Astrocyte (in vitro differentiated cells and primary cell): ENCODE measurements at regions not wholly inside any gene's neighbourhood (a gene's known extent, or its start where the extent isn't known, plus 50 kb on each side); places are given as distances from the start of the nearest gene placed in this dataset.

ENCODE experiments used
- DNase-seq: peaks from one replicate; pipeline ENCODE4 v3.0.0-alpha.2; 2010; ENCODE audit warnings: low read depth
- FAIRE-seq: peaks from 2 replicates; lab custom pipeline; 2011; peaks lifted over from hg19 to GRCh38; lab: Jason Lieb, UNC
- H2AFZ ChIP-seq: 2 replicates; pipeline ENCODE4 v1.6.0; 2012; ENCODE audit warnings: low read depth, low read length, inconsistent platforms
- H3K27ac ChIP-seq: 2 replicates; pipeline ENCODE4 v1.5.1; 2011; ENCODE audit warnings: low read depth, low read length, inconsistent platforms
- H3K27me3 ChIP-seq: 2 replicates; pipeline ENCODE4 v1.6.0; 2011; ENCODE audit warnings: low read length, inconsistent platforms; ENCODE audit not compliant: insufficient read depth
- H3K36me3 ChIP-seq: 2 replicates; pipeline ENCODE4 v1.5.1; 2011; ENCODE audit warnings: low read length, inconsistent platforms; ENCODE audit not compliant: insufficient read depth
- H3K4me1 ChIP-seq: 2 replicates; pipeline ENCODE4 v1.5.1; 2011; ENCODE audit warnings: low read length, inconsistent platforms; ENCODE audit not compliant: insufficient read depth
- H3K4me2 ChIP-seq: 2 replicates; pipeline ENCODE4 v1.6.0; 2012; ENCODE audit warnings: low read length, inconsistent platforms
- H3K4me3 ChIP-seq: 2 replicates; pipeline ENCODE4 v1.5.1; 2011; ENCODE audit warnings: low read depth, mild to moderate bottlenecking, low read length, inconsistent platforms; ENCODE audit not compliant: insufficient read depth
- H3K79me2 ChIP-seq: 2 replicates; pipeline ENCODE4 v1.6.0; 2012; ENCODE audit warnings: mild to moderate bottlenecking, low read length, inconsistent platforms; ENCODE audit not compliant: insufficient read depth
- H3K9ac ChIP-seq: 2 replicates; pipeline ENCODE4 v1.6.0; 2012; ENCODE audit warnings: mild to moderate bottlenecking, low read length, inconsistent platforms
- H3K9me3 ChIP-seq: 2 replicates; pipeline ENCODE4 v1.5.1; 2012; ENCODE audit warnings: low read depth, mild to moderate bottlenecking, low read length, inconsistent platforms; ENCODE audit not compliant: insufficient read depth
- H4K20me1 ChIP-seq: 2 replicates; pipeline ENCODE4 v1.6.0; 2012; ENCODE audit warnings: low read length, inconsistent platforms; ENCODE audit not compliant: insufficient read depth
- H3K27ac Mint-ChIP-seq: one replicate; pipeline ENCODE4 v1.8.0; 2021; ENCODE audit warnings: mild to moderate bottlenecking, mixed read lengths; ENCODE audit not compliant: unreplicated experiment
- H3K27me3 Mint-ChIP-seq: one replicate; pipeline ENCODE4 v1.8.0; 2021; ENCODE audit warnings: low read depth, mixed read lengths; ENCODE audit not compliant: unreplicated experiment
- H3K36me3 Mint-ChIP-seq: one replicate; pipeline ENCODE4 v1.8.0; 2021; ENCODE audit warnings: low read depth, mixed read lengths; ENCODE audit not compliant: unreplicated experiment
- H3K4me1 Mint-ChIP-seq: one replicate; pipeline ENCODE4 v1.8.0; 2021; ENCODE audit warnings: low read depth, mixed read lengths; ENCODE audit not compliant: unreplicated experiment
- H3K4me3 Mint-ChIP-seq: one replicate; pipeline ENCODE4 v1.8.0; 2021; ENCODE audit warnings: mild to moderate bottlenecking, moderate library complexity, mixed read lengths; ENCODE audit not compliant: unreplicated experiment
- H3K9me3 Mint-ChIP-seq: one replicate; pipeline ENCODE4 v1.8.0; 2021; ENCODE audit warnings: mild to moderate bottlenecking, mixed read lengths; ENCODE audit not compliant: unreplicated experiment
- EZH2 ChIP-seq: IDR thresholded peaks from 2 replicates; pipeline ENCODE4 v1.6.1; 2012; ENCODE audit warnings: mild to moderate bottlenecking, low read length, inconsistent platforms; ENCODE audit not compliant: insufficient read depth
- TF ChIP-seq, protein P1 (sequence below): IDR thresholded peaks from 2 replicates; pipeline ENCODE4 v1.5.1; 2011; ENCODE audit warnings: low read depth, mild to moderate bottlenecking, inconsistent platforms, low read length, moderate library complexity; ENCODE audit not compliant: insufficient read depth

DNA sequence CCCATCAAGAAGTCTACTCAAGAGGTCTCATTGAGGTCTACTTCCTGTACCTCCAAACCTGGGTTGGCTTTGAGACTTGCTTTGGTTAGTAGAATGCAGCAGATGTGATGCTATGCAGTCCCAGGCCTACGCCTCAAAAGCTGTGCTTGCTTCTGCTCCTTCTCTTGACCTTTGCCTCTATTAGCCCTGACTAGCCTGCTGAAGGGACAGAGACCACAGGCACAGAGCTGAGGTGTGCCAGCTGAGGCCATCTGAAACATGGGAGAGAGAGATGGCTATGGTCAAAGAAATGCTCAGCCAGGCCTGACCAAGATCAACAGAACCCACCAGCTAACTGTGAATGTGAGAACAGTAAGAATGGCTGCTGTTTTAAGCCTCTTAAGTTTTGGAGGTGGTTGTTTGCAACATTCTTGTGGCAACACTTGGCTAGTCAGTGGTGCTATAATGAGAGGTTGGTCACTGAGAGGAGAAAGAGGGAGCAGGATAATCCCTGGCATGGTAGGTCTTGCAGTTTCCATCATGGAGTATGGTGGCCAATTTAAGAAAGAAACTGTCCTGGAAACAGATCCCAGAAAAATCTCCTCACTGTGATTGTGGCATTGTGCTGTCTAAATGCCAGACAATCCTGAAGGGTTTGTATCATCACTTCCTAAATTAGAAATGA, 176.1 kb upstream of the PHYHIPL start:
- Mint-ChIP-seq H3K4me1 (no peaks in the 10 kb centered on the region), H3K36me3 (peaks cover 2% of the 10 kb centered on the region), H3K27ac (no peak overlapping the region), H3K9me3 (no peaks in the 10 kb centered on the region), H3K4me3 (no peak overlapping the region), H3K27me3 (no peaks in the 10 kb centered on the region)
- Histone ChIP-seq H3K27ac (no peak overlapping the region), H3K4me3 (no peak overlapping the region), H3K9ac (no peak overlapping the region), H3K36me3 (no peaks in the 10 kb centered on the region), H3K27me3 (no peaks in the 10 kb centered on the region), H3K79me2 (no peaks in the 10 kb centered on the region), H3K4me1 (no peaks in the 10 kb centered on the region), H3K9me3 (no peaks in the 10 kb centered on the region), H3K4me2 (no peak overlapping the region), H2AFZ (no peak overlapping the region), H4K20me1 (no peaks in the 10 kb centered on the region)
- TF ChIP-seq, protein P1, sequence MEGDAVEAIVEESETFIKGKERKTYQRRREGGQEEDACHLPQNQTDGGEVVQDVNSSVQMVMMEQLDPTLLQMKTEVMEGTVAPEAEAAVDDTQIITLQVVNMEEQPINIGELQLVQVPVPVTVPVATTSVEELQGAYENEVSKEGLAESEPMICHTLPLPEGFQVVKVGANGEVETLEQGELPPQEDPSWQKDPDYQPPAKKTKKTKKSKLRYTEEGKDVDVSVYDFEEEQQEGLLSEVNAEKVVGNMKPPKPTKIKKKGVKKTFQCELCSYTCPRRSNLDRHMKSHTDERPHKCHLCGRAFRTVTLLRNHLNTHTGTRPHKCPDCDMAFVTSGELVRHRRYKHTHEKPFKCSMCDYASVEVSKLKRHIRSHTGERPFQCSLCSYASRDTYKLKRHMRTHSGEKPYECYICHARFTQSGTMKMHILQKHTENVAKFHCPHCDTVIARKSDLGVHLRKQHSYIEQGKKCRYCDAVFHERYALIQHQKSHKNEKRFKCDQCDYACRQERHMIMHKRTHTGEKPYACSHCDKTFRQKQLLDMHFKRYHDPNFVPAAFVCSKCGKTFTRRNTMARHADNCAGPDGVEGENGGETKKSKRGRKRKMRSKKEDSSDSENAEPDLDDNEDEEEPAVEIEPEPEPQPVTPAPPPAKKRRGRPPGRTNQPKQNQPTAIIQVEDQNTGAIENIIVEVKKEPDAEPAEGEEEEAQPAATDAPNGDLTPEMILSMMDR, result no peak
- no peak for TF ChIP-seq EZH2
- FAIRE-seq, result no peak
- no peak for DNase-seq

DNA sequence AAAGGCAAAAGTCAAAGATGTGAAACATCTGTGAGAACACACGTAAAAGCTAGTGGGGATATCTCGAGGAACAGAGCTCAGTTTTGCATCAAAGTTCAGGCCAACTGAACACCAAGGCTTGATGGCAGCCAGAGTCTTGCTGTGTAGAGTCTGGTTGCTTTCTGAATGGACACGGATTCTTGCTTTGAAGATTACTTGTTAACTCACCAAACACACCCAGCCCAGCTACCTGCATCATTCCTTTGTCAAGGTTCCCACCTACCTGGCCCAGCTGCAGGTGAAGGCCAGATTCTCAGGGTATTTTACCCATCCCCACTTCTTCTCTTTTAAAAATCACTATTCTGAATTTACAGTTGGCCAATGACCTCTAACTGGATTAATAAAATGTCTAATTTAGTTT, 174.4 kb upstream of the PHYHIPL start:
- no peaks in the 10 kb centered on the region for H4K20me1 ChIP-seq
- H3K4me3 ChIP-seq, result no peak overlapping the region
- no peak overlapping the region for H3K27ac Mint-ChIP-seq
- FAIRE-seq (no peak), DNase-seq (no peak)
- no peaks in the 10 kb centered on the region for H3K36me3 ChIP-seq
- H3K9me3 ChIP-seq, result no peaks in the 10 kb centered on the region
- H3K27me3 Mint-ChIP-seq, result no peaks in the 10 kb centered on the region
- H3K9ac ChIP-seq, result no peak overlapping the region
- peaks cover 2% of the 10 kb centered on the region for H3K36me3 Mint-ChIP-seq
- H3K27ac ChIP-seq, result no peak overlapping the region
- no peaks in the 10 kb centered on the region for H3K79me2 ChIP-seq
- TF ChIP-seq EZH2, result no peak
- TF ChIP-seq, protein P1, result no peak
- no peak overlapping the region for H3K4me2 ChIP-seq
- H3K27me3 ChIP-seq, result no peaks in the 10 kb centered on the region
- H2AFZ ChIP-seq, result no peak overlapping the region
- no peaks in the 10 kb centered on the region for H3K9me3 Mint-ChIP-seq
- H3K4me1 ChIP-seq, result no peaks in the 10 kb centered on the region
- H3K4me3 Mint-ChIP-seq, result no peak overlapping the region
- H3K4me1 Mint-ChIP-seq, result peaks cover 4% of the 10 kb centered on the region

GRCh38 chr10:59003203-59003602, 173.2 kb upstream of the PHYHIPL start:
- peaks cover under 1% of the 10 kb centered on the region for H3K27me3 Mint-ChIP-seq
- no peak for FAIRE-seq
- no peak for DNase-seq

More at GRCh38 chr10:59003203-59003602, 173.2 kb upstream of the PHYHIPL start:
- H3K9me3 Mint-ChIP-seq, result no peaks in the 10 kb centered on the region
- Histone ChIP-seq H3K79me2 (no peaks in the 10 kb centered on the region), H3K9me3 (no peaks in the 10 kb centered on the region), H3K36me3 (no peaks in the 10 kb centered on the region), H4K20me1 (no peaks in the 10 kb centered on the region), H3K27me3 (no peaks in the 10 kb centered on the region), H3K4me2 (no peak overlapping the region), H3K9ac (no peak overlapping the region), H3K4me1 (no peaks in the 10 kb centered on the region), H2AFZ (no peak overlapping the region), H3K27ac (no peak overlapping the region), H3K4me3 (no peak overlapping the region)
- H3K36me3 Mint-ChIP-seq, result peaks cover 2% of the 10 kb centered on the region
- no peak overlapping the region for H3K27ac Mint-ChIP-seq
- H3K4me3 Mint-ChIP-seq, result no peak overlapping the region
- H3K4me1 Mint-ChIP-seq, result peaks cover 4% of the 10 kb centered on the region
- TF ChIP-seq EZH2, result no peak
- TF ChIP-seq, protein P1, result no peak
